ENCODE measurements at regions not wholly inside any gene's neighbourhood (a gene's known extent, or its start where the extent isn't known, plus 50 kb on each side); places are given as distances from the start of the nearest gene placed in this dataset.
"Not testable (repeated sequence)": the region's sequence is repeated elsewhere in the genome, so short reads cannot be mapped to it uniquely, and the experiment has no call there.

- no peak overlapping the region for H3K27ac ChIP-seq
- no peaks in the 10 kb centered on the region for H3K4me1 ChIP-seq
- H3K27me3 ChIP-seq (ENCODE audit: insufficient read depth in 3 of 3, low read length in 2 of 3) = no peaks in the 10 kb centered on the region
- no peak for ATAC-seq
- intact Hi-C loops (cut with DNase I) = no loop called here
- no peak for DNase-seq
- no peak overlapping the region for H3K4me3 ChIP-seq
- WGBS, 3 donors = 61 to 75% (median 66%) methylated on average over 4 of the region's 4 CpGs
- TF ChIP-seq, protein P1, sequence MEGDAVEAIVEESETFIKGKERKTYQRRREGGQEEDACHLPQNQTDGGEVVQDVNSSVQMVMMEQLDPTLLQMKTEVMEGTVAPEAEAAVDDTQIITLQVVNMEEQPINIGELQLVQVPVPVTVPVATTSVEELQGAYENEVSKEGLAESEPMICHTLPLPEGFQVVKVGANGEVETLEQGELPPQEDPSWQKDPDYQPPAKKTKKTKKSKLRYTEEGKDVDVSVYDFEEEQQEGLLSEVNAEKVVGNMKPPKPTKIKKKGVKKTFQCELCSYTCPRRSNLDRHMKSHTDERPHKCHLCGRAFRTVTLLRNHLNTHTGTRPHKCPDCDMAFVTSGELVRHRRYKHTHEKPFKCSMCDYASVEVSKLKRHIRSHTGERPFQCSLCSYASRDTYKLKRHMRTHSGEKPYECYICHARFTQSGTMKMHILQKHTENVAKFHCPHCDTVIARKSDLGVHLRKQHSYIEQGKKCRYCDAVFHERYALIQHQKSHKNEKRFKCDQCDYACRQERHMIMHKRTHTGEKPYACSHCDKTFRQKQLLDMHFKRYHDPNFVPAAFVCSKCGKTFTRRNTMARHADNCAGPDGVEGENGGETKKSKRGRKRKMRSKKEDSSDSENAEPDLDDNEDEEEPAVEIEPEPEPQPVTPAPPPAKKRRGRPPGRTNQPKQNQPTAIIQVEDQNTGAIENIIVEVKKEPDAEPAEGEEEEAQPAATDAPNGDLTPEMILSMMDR (IDR thresholded peaks at IDR 0.05) = no peak
- no peaks in the 10 kb centered on the region for H3K9me3 ChIP-seq
- no peaks in the 10 kb centered on the region for H3K36me3 ChIP-seq (ENCODE audit: insufficient read depth in 1 of 2, low read depth in 1 of 2)
Observed at GRCh38 chr3:65004795-65005295, 317.0 kb upstream of the ADAMTS9 start.

GRCh38 chr3:65004306-65004705 is 316.5 kb upstream of the ADAMTS9 start:
- TF ChIP-seq, protein P1 (IDR thresholded peaks at IDR 0.05) = no peak
- WGBS, 3 donors = 72 to 83% (median 78%) methylated on average over 1 of the region's 1 CpG
- Histone ChIP-seq H3K27ac (no peak overlapping the region), H3K9me3 (no peaks in the 10 kb centered on the region), H3K27me3 (ENCODE audit: insufficient read depth in 3 of 3, low read length in 2 of 3) (no peaks in the 10 kb centered on the region), H3K4me1 (no peaks in the 10 kb centered on the region), H3K36me3 (ENCODE audit: insufficient read depth in 1 of 2, low read depth in 1 of 2) (no peaks in the 10 kb centered on the region), H3K4me3 (no peak overlapping the region)
- intact Hi-C loops (cut with DNase I) = no loop called here
- ATAC-seq (no peak), DNase-seq (no peak)

GRCh38 chr3:65001119-65001518 is 313.3 kb upstream of the ADAMTS9 start:
- intact Hi-C loops (cut with DNase I) = not testable (repeated sequence)

GRCh38 chr3:64998317-64998716 is 310.5 kb upstream of the ADAMTS9 start:
- ATAC-seq = no peak
- TF ChIP-seq, protein P1 (IDR thresholded peaks at IDR 0.05) = no peak
- Histone ChIP-seq H3K4me1 (no peaks in the 10 kb centered on the region), H3K36me3 (ENCODE audit: insufficient read depth in 1 of 2, low read depth in 1 of 2) (no peaks in the 10 kb centered on the region), H3K9me3 (no peaks in the 10 kb centered on the region), H3K4me3 (no peak overlapping the region), H3K27ac (no peak overlapping the region), H3K27me3 (ENCODE audit: insufficient read depth in 3 of 3, low read length in 2 of 3) (no peaks in the 10 kb centered on the region)
- no peak for DNase-seq
- intact Hi-C loops (cut with DNase I) = no loop called here

More at GRCh38 chr3:65001119-65001518, 313.3 kb upstream of the ADAMTS9 start:
- H3K27me3 ChIP-seq (ENCODE audit: insufficient read depth in 3 of 3, low read length in 2 of 3); H3K27ac ChIP-seq; H3K9me3 ChIP-seq; H3K4me3 ChIP-seq; H3K4me1 ChIP-seq; ATAC-seq; H3K36me3 ChIP-seq (ENCODE audit: insufficient read depth in 1 of 2, low read depth in 1 of 2); DNase-seq: not testable (repeated sequence)
- WGBS, 3 donors = 93 to 95% (median 94%) methylated on average over 4 of the region's 4 CpGs

DNA sequence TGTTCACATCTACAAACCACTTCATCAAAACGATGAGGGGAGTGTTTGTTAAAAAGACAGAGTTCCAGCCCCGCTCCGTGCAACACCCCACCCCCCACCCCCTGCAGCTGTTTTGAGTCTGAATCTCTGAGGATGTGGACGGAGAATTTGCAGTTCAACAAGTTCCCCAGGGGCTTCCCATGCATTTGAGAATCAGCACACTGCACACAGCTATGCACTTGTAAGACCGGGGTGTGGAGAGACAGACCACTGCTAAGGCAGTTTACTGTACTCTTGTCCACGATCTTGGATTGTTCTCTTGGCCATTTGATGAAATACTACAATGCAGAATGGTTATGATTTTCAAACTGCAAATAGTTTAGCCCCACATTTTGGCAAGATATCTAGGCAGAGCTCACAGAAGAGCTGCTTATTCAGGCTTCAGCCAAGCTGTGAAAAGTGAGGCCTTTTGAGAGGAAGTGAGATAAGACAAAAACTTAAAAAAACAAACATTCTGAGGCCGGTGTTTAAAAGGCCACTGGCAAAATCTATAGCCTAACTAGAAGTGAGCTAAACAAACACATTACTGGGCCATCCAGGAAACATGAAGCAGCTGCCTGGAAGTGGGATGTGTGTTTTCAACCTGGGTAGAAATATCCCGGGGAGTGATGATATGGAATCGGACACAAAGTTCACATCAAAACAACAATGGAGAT is 308.2 kb upstream of the ADAMTS9 start:
- intact Hi-C loops (cut with DNase I) = no loop called here
- no peaks in the 10 kb centered on the region for H3K27me3 ChIP-seq (ENCODE audit: insufficient read depth in 3 of 3, low read length in 2 of 3)
- TF ChIP-seq, protein P1 (IDR thresholded peaks at IDR 0.05) = no peak
- H3K9me3 ChIP-seq = no peaks in the 10 kb centered on the region
- H3K36me3 ChIP-seq (ENCODE audit: insufficient read depth in 1 of 2, low read depth in 1 of 2) = no peaks in the 10 kb centered on the region
- no peak for ATAC-seq
- peak overlapping the region; percentile 9 for H3K27ac ChIP-seq
- H3K4me1 ChIP-seq = no peaks in the 10 kb centered on the region
- DNase-seq = no peak
- WGBS, 3 donors = 32 to 33% (median 32%) methylated on average over 9 of the region's 9 CpGs
- H3K4me3 ChIP-seq = no peak overlapping the region
